ENCODE measurements at regions not wholly inside any gene's neighbourhood (a gene's known extent, or its start where the extent isn't known, plus 50 kb on each side); places are given as distances from the start of the nearest gene placed in this dataset.

GRCh38 chr18:46268671-46269070 lies 164.5 kb downstream of the HAUS1 start:
- no peak for TF ChIP-seq POLR2A (IDR thresholded peaks at IDR 0.05)
- no peak for TF ChIP-seq CTCF (IDR thresholded peaks at IDR 0.05)

All from Peyer's patch (tissue), 4 donors.